ENCODE measurements at regions not wholly inside any gene's neighbourhood (a gene's known extent, or its start where the extent isn't known, plus 50 kb on each side); places are given as distances from the start of the nearest gene placed in this dataset.

- in situ Hi-C loops (cut with MboI; ENCODE audit: low sequenced_read_pairs), result no loop called here
- TF ChIP-seq USF2 (IDR thresholded peaks at IDR 0.05; ENCODE audit: low read depth, low read length) (no peak), SMC3 (IDR thresholded peaks at IDR 0.05; ENCODE audit: low read depth, low read length) (no peak), CHD1 (IDR thresholded peaks at IDR 0.05; ENCODE audit: low read depth, low read length) (no peak), MAZ (IDR thresholded peaks at IDR 0.05; ENCODE audit: borderline replicate concordance, low read depth, low read length) (no peak), RAD21 (IDR thresholded peaks at IDR 0.05; ENCODE audit: low read length) (no peak), MXI1 (IDR thresholded peaks at IDR 0.05; ENCODE audit: borderline replicate concordance, low read depth, low read length) (no peak), RCOR1 (IDR thresholded peaks at IDR 0.05; ENCODE audit: insufficient replicate concordance, low read length) (no peak)
Measured at GRCh38 chrX:45954026-45954425, 591.2 kb downstream of the ZNF674 start.

More at GRCh38 chrX:45954026-45954425, 591.2 kb downstream of the ZNF674 start:
- H4K5ac ChIP-seq (ENCODE audit: low read depth, low read length), result no peak overlapping the region
- H4K8ac ChIP-seq (ENCODE audit: low read depth in 2 of 2, low read length in 2 of 2), result no peak overlapping the region
- dilution Hi-C loops (cut with HindIII; ENCODE audit: low sequenced_read_pairs, unreplicated experiment), result no loop called here
- H3K18ac ChIP-seq (ENCODE audit: low read depth, low read length), result no peak overlapping the region
- H3K27me3 ChIP-seq (ENCODE audit: control insufficient read depth, insufficient read depth, low read length), result peaks cover 4% of the 10 kb centered on the region
- BruUV-seq (replicated peaks), result no TSS peak
- no peak overlapping the region for H3K23ac ChIP-seq (ENCODE audit: low read depth, low read length)
- ChIA-PET CTCF (no interaction called here), POLR2A (ENCODE audit: unreplicated experiment) (no interaction called here)
- H3K4me1 ChIP-seq (ENCODE audit: control insufficient read depth, insufficient read depth, low read length), result no peaks in the 10 kb centered on the region
- H3K4me2 ChIP-seq (ENCODE audit: low read depth, low read length), result no peak overlapping the region
- no peak overlapping the region for H2AFZ ChIP-seq (replicated peaks; ENCODE audit: low read length, poor library complexity)
- H2BK5ac ChIP-seq (ENCODE audit: low read depth, low read length, poor library complexity, severe bottlenecking), result no peak overlapping the region
- intact Hi-C loops (cut with micrococcal nuclease), result no loop called here
- H3K4me3 ChIP-seq (ENCODE audit: insufficient read depth, low read depth, low read length), result no peak overlapping the region
- ATAC-seq (ENCODE audit: low read depth), result no peak
- no peaks in the 10 kb centered on the region for H4K20me1 ChIP-seq (ENCODE audit: insufficient read depth, low read length)
- no peak overlapping the region for H3K27ac ChIP-seq (ENCODE audit: insufficient read depth, low read length)
- H2AK9ac ChIP-seq (replicated peaks; ENCODE audit: low read depth, low read length, poor library complexity), result no peak overlapping the region
- H3K14ac ChIP-seq (replicated peaks; ENCODE audit: low read depth, low read length), result no peak overlapping the region
- no peaks in the 10 kb centered on the region for H3K36me3 ChIP-seq (ENCODE audit: control insufficient read depth, insufficient read depth, low read length)
- H2AK5ac ChIP-seq (ENCODE audit: low read depth, low read length), result no peak overlapping the region
- no peak overlapping the region for H3K56ac ChIP-seq (ENCODE audit: extremely low read depth, insufficient read depth, low read length)
- H3K9me1 ChIP-seq (ENCODE audit: insufficient read depth, low read length), result no peaks in the 10 kb centered on the region
- H3K4ac ChIP-seq (ENCODE audit: low read depth, low read length), result no peak overlapping the region
- no peak overlapping the region for H4K91ac ChIP-seq (ENCODE audit: insufficient read depth, low read depth, low read length)
- H3K79me1 ChIP-seq (ENCODE audit: low read depth in 1 of 2, low read length in 2 of 2), result no peaks in the 10 kb centered on the region
- WGBS, 2 experiments (ENCODE audit: extremely low coverage in 2 of 2, insufficient read length in 1 of 2), result 0% methylated on average over 1 of the region's 2 CpGs; no CpG with 5 or more reads in 1 of the 2 experiments
- H2BK120ac ChIP-seq (ENCODE audit: low read depth, low read length), result no peak overlapping the region
- DNase-seq, result no peak
- H2BK20ac ChIP-seq (ENCODE audit: low read depth, low read length), result no peak overlapping the region
- H3K9ac ChIP-seq (ENCODE audit: low read depth, low read length), result no peak overlapping the region
- H3K9me3 ChIP-seq (ENCODE audit: control insufficient read depth, insufficient read depth, low read length), result no peaks in the 10 kb centered on the region
- no peak overlapping the region for H2BK15ac ChIP-seq (ENCODE audit: low read depth, low read length)

Data from IMR-90 (cell line).